ENCODE measurements at regions not wholly inside any gene's neighbourhood (a gene's known extent, or its start where the extent isn't known, plus 50 kb on each side); places are given as distances from the start of the nearest gene placed in this dataset.
"Not testable (repeated sequence)": the region's sequence is repeated elsewhere in the genome, so short reads cannot be mapped to it uniquely, and the experiment has no call there.

DNA sequence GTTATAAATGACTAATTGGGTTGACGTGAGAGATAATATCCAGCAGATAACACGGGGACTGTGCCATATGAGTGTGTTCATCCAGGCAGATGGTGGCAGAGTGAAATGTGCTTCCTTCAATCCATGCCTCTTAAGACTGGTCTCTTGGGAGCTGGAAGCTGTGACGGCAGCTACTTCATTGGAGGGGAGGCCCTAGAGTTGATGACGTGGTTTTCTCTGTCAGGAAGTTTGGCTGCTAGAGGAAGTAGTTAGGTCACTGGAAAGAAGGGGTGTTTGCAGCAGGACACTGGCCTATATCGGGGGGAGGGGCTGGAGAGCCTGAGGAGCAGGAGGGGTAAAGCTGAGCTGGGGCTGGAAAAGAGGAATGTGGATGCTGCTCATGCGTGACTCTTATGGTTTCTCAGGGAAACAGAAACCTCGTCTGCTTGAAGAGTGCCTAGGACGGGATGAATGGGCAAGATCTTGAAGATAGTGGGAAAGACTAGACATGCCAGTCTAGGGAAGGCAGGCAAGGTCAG is 3051.6 kb downstream of the RPIA start:
- not testable (repeated sequence) for TF ChIP-seq CTCF (IDR thresholded peaks at IDR 0.05; ENCODE audit: low read depth, low read length, poor library complexity, severe bottlenecking); EZH2phosphoT487 (IDR thresholded peaks at IDR 0.05; ENCODE audit: borderline replicate concordance, low read length)

All from DOHH2 (cell line).